ENCODE measurements at regions not wholly inside any gene's neighbourhood (a gene's known extent, or its start where the extent isn't known, plus 50 kb on each side); places are given as distances from the start of the nearest gene placed in this dataset.

- TF ChIP-seq, protein P1, sequence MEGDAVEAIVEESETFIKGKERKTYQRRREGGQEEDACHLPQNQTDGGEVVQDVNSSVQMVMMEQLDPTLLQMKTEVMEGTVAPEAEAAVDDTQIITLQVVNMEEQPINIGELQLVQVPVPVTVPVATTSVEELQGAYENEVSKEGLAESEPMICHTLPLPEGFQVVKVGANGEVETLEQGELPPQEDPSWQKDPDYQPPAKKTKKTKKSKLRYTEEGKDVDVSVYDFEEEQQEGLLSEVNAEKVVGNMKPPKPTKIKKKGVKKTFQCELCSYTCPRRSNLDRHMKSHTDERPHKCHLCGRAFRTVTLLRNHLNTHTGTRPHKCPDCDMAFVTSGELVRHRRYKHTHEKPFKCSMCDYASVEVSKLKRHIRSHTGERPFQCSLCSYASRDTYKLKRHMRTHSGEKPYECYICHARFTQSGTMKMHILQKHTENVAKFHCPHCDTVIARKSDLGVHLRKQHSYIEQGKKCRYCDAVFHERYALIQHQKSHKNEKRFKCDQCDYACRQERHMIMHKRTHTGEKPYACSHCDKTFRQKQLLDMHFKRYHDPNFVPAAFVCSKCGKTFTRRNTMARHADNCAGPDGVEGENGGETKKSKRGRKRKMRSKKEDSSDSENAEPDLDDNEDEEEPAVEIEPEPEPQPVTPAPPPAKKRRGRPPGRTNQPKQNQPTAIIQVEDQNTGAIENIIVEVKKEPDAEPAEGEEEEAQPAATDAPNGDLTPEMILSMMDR (conservative IDR thresholded peaks at IDR 0.05; ENCODE audit: low read depth, low read length) = no peak
- TF ChIP-seq EZH2 (IDR thresholded peaks at IDR 0.05; ENCODE audit: borderline replicate concordance, low read depth, low read length, poor library complexity, severe bottlenecking) = no peak
Observed at GRCh38 chr1:199297174-199297573, 658.3 kb downstream of the PTPRC start.

Measured in A673 (cell line).